Inflammatory macrophage treated with lipopolysaccharide for 4 hours (primary cell): ENCODE measurements at regions not wholly inside any gene's neighbourhood (a gene's known extent, or its start where the extent isn't known, plus 50 kb on each side); places are given as distances from the start of the nearest gene placed in this dataset.

Source experiments
- DNase-seq: peaks from one replicate; pipeline ENCODE4 v3.0.0-alpha.2; 2020

DNA sequence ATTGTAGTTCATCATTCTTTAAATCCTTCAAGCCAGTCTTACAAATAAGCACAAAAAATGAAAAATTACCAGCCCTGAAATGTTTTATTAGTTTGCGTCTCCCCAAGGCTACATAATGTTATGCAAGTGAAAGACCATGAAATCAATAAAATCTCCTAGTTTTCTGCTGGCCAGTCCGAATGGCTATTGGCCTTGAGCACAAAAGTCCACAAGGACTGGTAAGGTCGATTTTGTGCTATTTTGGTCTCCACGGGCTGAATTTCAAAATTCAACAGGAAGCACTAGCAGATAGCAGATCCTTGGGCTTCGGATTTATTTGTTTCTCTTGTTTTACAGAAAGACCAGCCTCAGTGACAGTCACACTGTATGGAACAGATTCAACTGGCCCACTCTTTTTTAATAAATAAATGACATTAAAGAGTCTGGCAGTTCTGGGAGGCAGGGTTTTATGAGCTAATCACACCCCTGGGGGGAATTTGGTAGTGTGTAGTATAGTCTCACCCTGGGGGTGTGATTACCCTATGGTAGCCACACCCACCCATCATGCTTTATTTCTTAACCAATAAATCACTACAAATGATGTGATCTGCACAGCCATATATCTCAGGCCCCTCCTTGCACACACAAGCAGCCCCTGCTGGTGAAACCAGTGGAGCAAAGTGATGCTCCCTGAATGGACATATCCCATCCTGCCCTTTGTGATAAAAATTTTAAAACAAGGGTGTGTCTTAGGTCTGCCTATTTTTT, 51.1 kb upstream of the TMEM33 start:
- DNase-seq = no peak

DNA sequence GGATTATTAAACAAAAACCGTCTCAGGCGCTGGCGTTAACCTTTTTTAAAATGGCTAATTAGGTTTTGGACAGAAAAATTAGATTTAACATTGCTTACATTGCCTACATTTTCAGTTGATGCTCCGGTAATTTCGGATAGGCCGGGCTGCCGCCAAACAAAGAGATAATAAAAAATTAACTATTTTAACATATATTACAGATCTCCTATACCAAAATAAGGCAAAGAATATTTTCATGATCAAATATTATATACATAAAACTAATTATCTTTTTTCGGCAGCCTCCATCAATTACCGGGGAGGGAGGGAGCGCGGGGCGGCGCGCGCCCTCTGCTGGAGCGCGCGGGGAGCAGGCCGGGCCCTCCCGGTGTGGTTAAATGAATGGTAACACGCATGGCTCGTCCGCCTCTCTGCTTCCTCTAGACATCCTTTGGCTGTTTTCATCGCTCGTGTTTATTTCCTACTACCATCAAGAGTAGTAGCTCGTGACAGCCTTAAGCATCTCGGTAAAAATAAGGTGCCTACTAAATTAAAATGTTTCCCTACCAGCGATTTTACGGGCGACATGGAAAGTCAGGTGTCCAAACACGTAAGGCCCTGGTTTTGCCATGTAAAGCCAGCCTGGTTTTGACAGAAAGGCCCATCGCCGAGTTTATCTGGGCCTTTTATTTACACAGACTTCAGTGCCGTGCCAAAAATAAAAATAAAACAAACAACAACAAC, 52.4 kb upstream of the TMEM33 start:
- peak; percentile 29 for DNase-seq

- no peak for DNase-seq
Observed at GRCh38 chr4:41881981-41882624, 53.1 kb upstream of the TMEM33 start.

DNA sequence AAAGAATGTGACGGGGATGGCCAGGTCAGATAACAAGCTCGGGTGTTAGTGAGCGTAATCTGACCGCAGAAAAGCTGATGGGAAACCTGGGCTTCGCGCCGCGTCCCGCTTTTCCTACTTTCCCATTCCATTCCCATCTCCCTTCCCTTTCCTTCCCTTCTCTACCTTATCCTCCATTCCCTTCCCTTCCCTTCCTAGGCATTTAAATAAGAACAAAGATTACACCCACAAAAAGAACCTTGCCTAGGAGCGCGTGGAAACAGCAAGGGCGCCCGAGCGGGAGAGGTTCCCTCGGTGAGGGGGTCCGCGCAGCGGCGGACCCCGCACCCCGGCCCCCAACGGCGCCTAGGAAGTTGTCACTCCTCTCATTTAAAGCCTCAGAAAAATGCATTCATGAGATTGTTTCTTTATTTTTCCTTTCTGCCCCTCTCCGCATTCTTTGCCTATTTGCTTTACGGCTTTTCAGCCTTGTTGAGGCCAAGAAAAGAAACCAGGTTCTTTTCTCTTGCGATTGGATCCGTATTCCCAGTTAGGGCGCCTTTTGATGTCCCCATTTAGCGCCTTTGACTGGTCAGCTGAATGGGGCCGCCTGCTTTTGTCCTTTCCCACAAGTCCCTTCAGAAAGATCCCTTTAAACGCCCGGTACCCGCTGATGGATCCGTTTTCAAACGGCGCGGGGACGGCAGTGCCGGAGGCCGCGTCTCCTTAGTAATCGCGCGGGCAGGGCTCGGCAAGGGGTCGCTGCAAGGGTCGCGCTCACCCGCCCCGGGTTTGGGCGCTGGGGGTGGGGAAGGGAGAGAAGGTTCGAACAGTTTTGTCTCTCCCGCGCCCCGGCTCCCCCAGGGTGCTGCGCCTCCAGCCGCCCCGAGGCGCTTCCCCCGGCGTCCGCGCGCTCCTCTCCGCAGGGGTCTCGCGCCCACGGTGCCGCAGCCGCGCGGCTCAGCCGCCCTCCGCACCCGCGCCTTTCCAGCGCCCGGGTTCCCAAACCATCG, 54.1 kb upstream of the TMEM33 start:
- DNase-seq = no peak

- no peak for DNase-seq
Observed at GRCh38 chr4:41880022-41880837, 55.0 kb upstream of the TMEM33 start.

- no peak for DNase-seq
Observed at GRCh38 chr4:41879552-41879951, 55.7 kb upstream of the TMEM33 start.

- DNase-seq = no peak
Observed at GRCh38 chr4:41878991-41879491, 56.2 kb upstream of the TMEM33 start.

- no peak for DNase-seq
Observed at GRCh38 chr4:41878170-41878969, 56.9 kb upstream of the TMEM33 start.

- DNase-seq = no peak
Observed at GRCh38 chr4:41877020-41877796, 58.0 kb upstream of the TMEM33 start.

GRCh38 chr4:41874873-41875272, 60.4 kb upstream of the TMEM33 start:
- no peak for DNase-seq

- DNase-seq = no peak
Observed at GRCh38 chr4:41874398-41874797, 60.8 kb upstream of the TMEM33 start.

DNA sequence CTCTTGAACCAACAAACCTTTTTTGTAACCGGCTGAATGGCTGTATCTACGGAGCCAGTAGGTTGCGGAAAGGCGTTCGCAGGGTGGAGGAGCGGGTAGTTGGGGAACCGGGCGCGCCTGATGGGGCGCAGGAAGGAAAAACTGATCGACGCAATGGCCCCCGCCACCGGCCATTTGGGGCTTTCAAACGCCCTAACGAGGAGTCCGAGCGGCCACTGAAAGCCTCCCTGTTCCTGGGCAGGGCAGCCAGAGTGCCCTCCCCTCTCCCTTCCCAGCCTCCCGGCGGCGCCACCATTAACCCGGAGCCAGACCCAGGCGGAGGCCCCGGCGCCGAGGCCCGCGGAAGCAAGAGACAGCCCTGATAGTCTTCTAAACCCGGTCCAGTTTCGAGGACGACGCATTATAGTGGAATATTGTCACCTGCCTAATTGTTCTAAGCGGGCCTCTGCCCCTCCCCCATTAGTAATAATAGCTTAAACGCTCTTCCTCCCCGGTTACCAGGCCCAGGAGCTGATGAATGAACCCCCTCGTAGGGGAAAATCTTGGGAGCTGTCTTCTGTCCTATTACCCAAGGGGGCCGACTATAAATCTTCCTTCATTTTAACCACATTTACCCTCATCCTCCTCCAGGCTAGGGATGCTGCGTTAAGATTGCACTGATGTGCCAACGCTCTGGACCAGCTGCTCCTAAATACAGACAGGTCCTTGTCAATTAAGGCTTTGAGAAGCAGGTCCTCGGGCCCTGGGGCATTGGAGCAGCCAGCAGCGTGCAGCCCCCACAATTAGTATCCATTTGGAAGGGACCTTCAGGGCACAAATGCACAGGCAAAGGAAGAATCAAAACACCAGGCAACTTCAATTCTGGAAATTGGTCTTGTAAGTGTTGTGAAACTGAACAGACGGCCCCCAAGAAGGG, 61.6 kb upstream of the TMEM33 start:
- DNase-seq = no peak

- no peak for DNase-seq
Observed at GRCh38 chr4:41870035-41870434, 65.2 kb upstream of the TMEM33 start.

DNA sequence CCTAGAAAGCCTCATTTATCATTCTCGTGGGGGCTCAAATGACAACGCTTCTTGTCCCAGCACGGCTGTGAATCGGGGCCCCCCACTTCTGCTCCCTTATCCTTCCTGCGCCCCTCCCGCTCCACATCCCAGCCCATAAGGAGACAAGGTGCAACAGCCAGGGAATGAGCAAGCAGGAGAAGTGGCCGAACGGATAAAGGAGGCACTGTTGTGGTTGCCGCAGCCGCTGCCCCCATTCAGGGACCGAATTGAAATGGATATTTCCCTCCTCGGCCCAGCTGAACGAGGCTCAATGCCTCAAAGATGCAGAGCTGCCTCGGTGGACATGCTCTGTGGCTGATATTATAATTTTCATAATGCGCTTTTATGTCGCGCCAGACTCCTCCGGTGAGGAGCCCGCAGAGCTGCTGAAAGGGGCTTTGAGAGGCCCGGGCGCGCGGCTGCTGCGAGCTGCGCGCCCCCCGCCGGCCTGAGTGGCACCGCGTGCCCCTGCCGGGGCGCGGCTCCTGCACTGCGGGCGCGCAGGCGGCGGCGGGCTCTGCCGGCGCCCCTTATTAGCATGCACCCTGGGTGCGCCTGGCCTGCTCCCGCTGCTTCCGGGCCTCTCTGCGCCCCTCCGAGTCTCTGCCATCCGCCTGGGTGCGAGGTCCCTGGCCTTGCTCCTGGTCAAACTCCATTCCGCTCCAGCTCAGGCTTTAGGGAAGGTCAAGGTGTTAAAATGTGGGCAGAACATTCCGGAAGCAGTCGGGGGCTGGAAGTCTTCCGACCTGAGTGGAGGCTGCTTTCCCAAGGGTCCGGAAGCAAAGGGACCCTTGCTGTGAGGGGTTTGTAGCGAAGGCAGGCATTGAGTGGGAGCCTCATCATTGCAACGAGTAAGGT, 68.2 kb upstream of the TMEM33 start:
- DNase-seq = no peak

GRCh38 chr4:41865981-41866798, 69.0 kb upstream of the TMEM33 start:
- DNase-seq = no peak

- no peak for DNase-seq
Observed at GRCh38 chr4:41865306-41865980, 69.8 kb upstream of the TMEM33 start.
